Endothelial cell (in vitro differentiated cells): ENCODE measurements at regions not wholly inside any gene's neighbourhood (a gene's known extent, or its start where the extent isn't known, plus 50 kb on each side); places are given as distances from the start of the nearest gene placed in this dataset.

Experiments
- DNase-seq: peaks from one replicate; pipeline ENCODE4 v3.0.0; 2021; ENCODE audit warnings: low spot score
- H3K27ac Mint-ChIP-seq: one replicate; pipeline ENCODE4 v1.8.0; 2021; ENCODE audit warnings: mixed read lengths, inconsistent platforms; ENCODE audit not compliant: unreplicated experiment
- H3K27me3 Mint-ChIP-seq: one replicate; pipeline ENCODE4 v1.8.0; 2021; ENCODE audit warnings: mild to moderate bottlenecking, moderate library complexity, mixed read lengths, inconsistent platforms; ENCODE audit not compliant: unreplicated experiment
- H3K36me3 Mint-ChIP-seq: one replicate; pipeline ENCODE4 v1.8.0; 2021; ENCODE audit warnings: mild to moderate bottlenecking, low read depth, mixed read lengths, inconsistent platforms; ENCODE audit not compliant: unreplicated experiment
- H3K4me1 Mint-ChIP-seq: one replicate; pipeline ENCODE4 v1.8.0; 2021; ENCODE audit warnings: mild to moderate bottlenecking, mixed read lengths, inconsistent platforms; ENCODE audit not compliant: unreplicated experiment
- H3K4me3 Mint-ChIP-seq: one replicate; pipeline ENCODE4 v1.8.0; 2021; ENCODE audit warnings: mild to moderate bottlenecking, mixed read lengths, inconsistent platforms; ENCODE audit not compliant: unreplicated experiment
- H3K9me3 Mint-ChIP-seq: one replicate; pipeline ENCODE4 v1.8.0; 2021; ENCODE audit warnings: mixed read lengths, inconsistent platforms; ENCODE audit not compliant: unreplicated experiment
- CTCF ChIP-seq: fragments of 200-600 bp; sonication (generic); IDR thresholded peaks from one replicate; pipeline ENCODE4 v1.5.0; 2021; ENCODE audit warnings: antibody characterized with exemption; ENCODE audit not compliant: unreplicated experiment

GRCh38 chr7:113804475-113805095, 114.2 kb downstream of the PPP1R3A start:
- H3K36me3 Mint-ChIP-seq: no peaks in the 10 kb centered on the region
- TF ChIP-seq CTCF: no peak
- H3K4me1 Mint-ChIP-seq: peaks cover 8% of the 10 kb centered on the region
- DNase-seq: no peak
- H3K9me3 Mint-ChIP-seq: no peaks in the 10 kb centered on the region
- no peak overlapping the region for H3K4me3 Mint-ChIP-seq
- no peak overlapping the region for H3K27ac Mint-ChIP-seq
- H3K27me3 Mint-ChIP-seq: no peaks in the 10 kb centered on the region

- Mint-ChIP-seq H3K27me3 (peaks cover 1% of the 10 kb centered on the region), H3K9me3 (no peaks in the 10 kb centered on the region), H3K36me3 (no peaks in the 10 kb centered on the region), H3K4me1 (peaks cover 12% of the 10 kb centered on the region), H3K4me3 (no peak overlapping the region), H3K27ac (no peak overlapping the region)
- DNase-seq: no peak
- no peak for TF ChIP-seq CTCF
Measured at GRCh38 chr7:113801751-113802150, 117.1 kb downstream of the PPP1R3A start.

GRCh38 chr7:113800826-113801225, 118.0 kb downstream of the PPP1R3A start:
- no peak for DNase-seq
- H3K27me3 Mint-ChIP-seq: peaks cover 1% of the 10 kb centered on the region
- H3K4me3 Mint-ChIP-seq: no peak overlapping the region
- no peak overlapping the region for H3K27ac Mint-ChIP-seq
- no peaks in the 10 kb centered on the region for H3K9me3 Mint-ChIP-seq
- peaks cover 18% of the 10 kb centered on the region for H3K4me1 Mint-ChIP-seq
- TF ChIP-seq CTCF: no peak
- H3K36me3 Mint-ChIP-seq: no peaks in the 10 kb centered on the region

GRCh38 chr7:113799896-113800295, 118.9 kb downstream of the PPP1R3A start:
- Mint-ChIP-seq H3K9me3 (no peaks in the 10 kb centered on the region), H3K27ac (no peak overlapping the region), H3K4me1 (peaks cover 20% of the 10 kb centered on the region), H3K36me3 (no peaks in the 10 kb centered on the region), H3K4me3 (no peak overlapping the region), H3K27me3 (peaks cover 1% of the 10 kb centered on the region)
- TF ChIP-seq CTCF: no peak
- DNase-seq: no peak

GRCh38 chr7:113797420-113798010, 121.3 kb downstream of the PPP1R3A start:
- Mint-ChIP-seq H3K4me3 (no peak overlapping the region), H3K9me3 (no peaks in the 10 kb centered on the region), H3K27me3 (peaks cover 4% of the 10 kb centered on the region), H3K27ac (peak overlapping the region; percentile 88), H3K4me1 (peaks cover 34% of the 10 kb centered on the region), H3K36me3 (no peaks in the 10 kb centered on the region)
- TF ChIP-seq CTCF: no peak
- DNase-seq: no peak
